ENCODE measurements at regions not wholly inside any gene's neighbourhood (a gene's known extent, or its start where the extent isn't known, plus 50 kb on each side); places are given as distances from the start of the nearest gene placed in this dataset.

DNA sequence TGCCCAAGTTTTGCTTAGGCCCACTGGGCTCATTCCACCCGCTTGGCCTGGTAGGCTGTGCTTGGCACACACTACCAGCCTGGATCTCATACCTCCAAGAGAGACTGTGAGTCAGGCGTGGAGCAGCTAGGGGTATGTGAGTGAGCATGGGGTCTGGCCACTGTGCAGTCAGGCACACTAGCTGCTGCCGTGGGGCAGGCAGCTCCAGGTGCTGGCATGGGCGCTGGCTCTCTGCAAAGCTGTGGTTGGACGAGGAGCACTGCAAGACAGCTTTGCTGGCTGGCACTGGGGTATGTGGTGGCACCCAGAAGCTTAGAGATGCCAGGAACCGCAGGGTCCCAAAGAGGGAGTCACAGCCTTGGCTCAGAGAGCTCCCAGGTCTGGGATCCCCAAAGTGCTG, 377.8 kb downstream of the KCTD8 start:
- TF ChIP-seq, protein P1, sequence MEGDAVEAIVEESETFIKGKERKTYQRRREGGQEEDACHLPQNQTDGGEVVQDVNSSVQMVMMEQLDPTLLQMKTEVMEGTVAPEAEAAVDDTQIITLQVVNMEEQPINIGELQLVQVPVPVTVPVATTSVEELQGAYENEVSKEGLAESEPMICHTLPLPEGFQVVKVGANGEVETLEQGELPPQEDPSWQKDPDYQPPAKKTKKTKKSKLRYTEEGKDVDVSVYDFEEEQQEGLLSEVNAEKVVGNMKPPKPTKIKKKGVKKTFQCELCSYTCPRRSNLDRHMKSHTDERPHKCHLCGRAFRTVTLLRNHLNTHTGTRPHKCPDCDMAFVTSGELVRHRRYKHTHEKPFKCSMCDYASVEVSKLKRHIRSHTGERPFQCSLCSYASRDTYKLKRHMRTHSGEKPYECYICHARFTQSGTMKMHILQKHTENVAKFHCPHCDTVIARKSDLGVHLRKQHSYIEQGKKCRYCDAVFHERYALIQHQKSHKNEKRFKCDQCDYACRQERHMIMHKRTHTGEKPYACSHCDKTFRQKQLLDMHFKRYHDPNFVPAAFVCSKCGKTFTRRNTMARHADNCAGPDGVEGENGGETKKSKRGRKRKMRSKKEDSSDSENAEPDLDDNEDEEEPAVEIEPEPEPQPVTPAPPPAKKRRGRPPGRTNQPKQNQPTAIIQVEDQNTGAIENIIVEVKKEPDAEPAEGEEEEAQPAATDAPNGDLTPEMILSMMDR (IDR thresholded peaks at IDR 0.05; ENCODE audit: insufficient read depth, missing control alignments) = no peak
- FAIRE-seq = no peak
- DNase-seq (ENCODE audit: insufficient read length, low spot score) = no peak

DNA sequence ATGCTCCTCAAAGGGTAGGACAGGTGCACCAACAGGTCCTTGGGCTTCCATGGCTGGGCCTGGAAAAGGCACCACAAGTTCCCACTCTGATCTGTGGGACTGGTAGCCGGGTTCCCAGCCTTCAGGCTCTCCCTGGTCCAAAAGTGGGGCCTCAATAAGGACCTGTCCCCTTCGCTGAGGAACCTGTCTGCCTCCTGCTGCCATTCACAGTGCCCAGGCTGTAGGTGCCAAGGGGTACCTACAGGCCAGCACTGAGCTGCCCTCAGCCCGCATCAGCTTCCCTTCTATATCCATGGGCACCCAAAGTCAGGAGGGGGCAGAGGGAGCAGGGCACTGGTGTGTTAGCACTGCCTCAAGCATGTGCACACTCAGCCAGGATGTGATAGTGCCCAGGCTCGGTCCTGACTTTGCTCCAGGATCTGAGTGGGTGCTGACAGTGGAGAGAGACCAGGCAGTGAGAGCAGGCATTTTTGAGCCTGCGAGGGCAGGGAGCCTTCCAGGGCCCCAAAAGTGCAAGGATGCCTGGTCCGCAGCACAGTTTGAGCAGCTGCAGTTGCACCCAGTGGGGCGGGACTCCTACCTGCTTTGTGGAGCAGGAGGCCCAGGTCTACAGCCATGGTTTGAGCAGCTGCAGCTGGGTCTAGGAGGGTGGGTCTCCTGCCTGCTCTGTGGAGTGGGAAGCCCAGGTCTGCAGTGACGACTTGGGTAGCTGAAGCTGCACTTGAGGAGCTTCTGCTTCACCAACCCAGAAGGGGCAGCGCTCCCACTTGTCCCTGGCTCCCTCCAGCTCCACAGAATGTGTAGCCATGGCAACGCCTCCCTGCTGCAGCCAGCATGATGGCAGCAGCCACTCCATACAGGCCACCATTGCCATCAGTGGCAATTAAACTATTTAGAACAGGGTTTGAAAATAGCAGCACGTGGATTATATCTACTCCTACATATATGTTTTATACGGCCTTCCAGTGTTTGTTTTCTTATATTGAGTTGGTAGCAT, 376.4 kb downstream of the KCTD8 start:
- TF ChIP-seq, protein P1 (IDR thresholded peaks at IDR 0.05; ENCODE audit: insufficient read depth, missing control alignments) = no peak
- DNase-seq (ENCODE audit: insufficient read length, low spot score) (no peak), FAIRE-seq (no peak)

DNA sequence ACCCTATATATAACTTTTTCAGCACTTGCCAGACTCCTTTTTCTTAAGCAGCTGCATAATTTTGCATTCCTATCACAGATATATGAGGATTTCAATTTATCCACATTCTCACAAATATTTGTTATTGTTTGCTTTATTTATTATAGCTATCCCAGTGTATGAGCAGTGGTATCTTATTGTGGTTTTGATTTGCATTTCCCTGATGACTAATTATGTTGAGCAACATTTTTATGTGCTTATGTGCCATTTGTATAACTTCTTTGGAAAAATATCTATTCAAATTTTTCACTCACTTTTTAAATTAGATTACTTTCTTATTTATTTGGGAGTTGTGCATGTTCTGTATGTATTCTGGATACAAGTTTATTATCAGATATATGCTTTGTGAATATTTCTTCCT, 361.9 kb downstream of the KCTD8 start:
- DNase-seq (ENCODE audit: insufficient read length, low spot score) = no peak
- no peak for FAIRE-seq
- TF ChIP-seq, protein P1 (IDR thresholded peaks at IDR 0.05; ENCODE audit: insufficient read depth, missing control alignments) = no peak

DNA sequence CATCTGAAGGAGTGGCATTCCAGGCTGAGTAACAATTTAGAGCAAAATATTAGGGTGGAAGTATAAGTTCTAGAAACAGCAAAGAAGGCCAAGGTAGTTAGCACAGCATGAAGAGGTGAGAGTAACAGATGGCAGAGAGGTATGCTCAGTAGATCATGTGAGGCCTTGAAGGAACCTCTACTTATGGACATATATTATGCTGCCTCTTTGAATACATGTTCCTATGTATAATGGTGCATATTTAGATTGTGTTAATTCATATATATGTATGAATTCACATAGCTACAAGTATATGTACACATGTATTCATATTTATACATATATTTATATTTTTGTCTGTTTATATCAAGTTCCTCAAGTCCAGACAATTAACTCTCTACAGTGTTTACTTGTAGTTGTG, 355.2 kb downstream of the KCTD8 start:
- TF ChIP-seq, protein P1 (IDR thresholded peaks at IDR 0.05; ENCODE audit: insufficient read depth, missing control alignments) = no peak
- FAIRE-seq (no peak), DNase-seq (ENCODE audit: insufficient read length, low spot score) (no peak)

DNA sequence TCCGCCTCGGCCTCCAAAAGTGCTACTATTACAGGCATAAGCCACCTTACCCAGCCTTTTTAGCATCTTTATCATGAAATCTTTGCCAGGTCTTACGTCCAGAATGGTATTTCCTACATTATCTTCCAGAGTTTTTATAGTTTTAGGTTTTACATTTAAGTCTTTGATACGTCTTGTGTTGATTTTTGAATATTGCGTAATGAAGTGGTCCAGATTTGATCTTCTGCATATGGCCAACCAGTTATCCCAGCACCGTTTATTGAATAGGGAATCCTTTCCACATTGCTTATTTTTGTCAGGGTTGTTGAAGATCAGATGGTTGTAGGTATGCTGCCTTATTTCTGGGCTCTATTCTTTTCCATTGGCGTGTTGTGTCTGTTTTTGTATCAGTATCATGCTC, 349.6 kb downstream of the KCTD8 start:
- TF ChIP-seq, protein P1 (IDR thresholded peaks at IDR 0.05; ENCODE audit: insufficient read depth, missing control alignments) = no peak
- FAIRE-seq (no peak), DNase-seq (ENCODE audit: insufficient read length, low spot score) (no peak)

DNA sequence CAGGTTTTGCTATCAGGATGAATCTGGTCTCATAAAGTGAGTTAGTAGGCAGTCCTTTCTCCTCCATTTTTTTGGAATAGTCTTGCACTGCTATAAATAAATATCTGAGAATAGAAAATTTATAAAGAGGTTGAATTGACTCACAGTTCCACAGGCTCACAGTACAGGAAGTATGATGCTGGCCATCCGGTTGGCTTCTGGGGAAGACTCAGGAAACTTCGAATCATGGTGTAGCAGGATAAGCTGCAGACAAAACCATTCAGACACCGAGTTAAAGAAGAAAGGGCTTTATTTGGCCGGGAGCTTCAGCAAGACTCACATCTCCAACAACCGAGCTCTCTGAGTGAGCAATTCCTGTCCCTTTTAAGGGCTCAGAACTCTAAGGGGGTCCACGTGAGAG, 348.2 kb downstream of the KCTD8 start:
- FAIRE-seq = no peak
- DNase-seq (ENCODE audit: insufficient read length, low spot score) = no peak
- TF ChIP-seq, protein P1 (IDR thresholded peaks at IDR 0.05; ENCODE audit: insufficient read depth, missing control alignments) = no peak
